Keratinocyte (primary cell): ENCODE measurements at regions not wholly inside any gene's neighbourhood (a gene's known extent, or its start where the extent isn't known, plus 50 kb on each side); places are given as distances from the start of the nearest gene placed in this dataset.

Experiments
- DNase-seq: peaks from one replicate; pipeline ENCODE4 v3.0.0-alpha.2; 2011; ENCODE audit warnings: low read depth, missing footprints, low spot score
- FAIRE-seq: peaks from 2 replicates; lab custom pipeline; 2011; peaks lifted over from hg19 to GRCh38; lab: Jason Lieb, UNC
- H2AFZ ChIP-seq: 2 replicates; pipeline ENCODE4 v1.6.0; 2012; ENCODE audit warnings: low read length, control low read depth, inconsistent platforms; ENCODE audit not compliant: control insufficient read depth
- H3K27ac ChIP-seq: 2 replicates; pipeline ENCODE4 v1.5.1; 2011; ENCODE audit warnings: low read length; ENCODE audit not compliant: control insufficient read depth, insufficient read depth
- H3K27me3 ChIP-seq: 3 replicates; pipeline ENCODE4 v1.6.0; 2011; ENCODE audit warnings: low read length; ENCODE audit not compliant: control insufficient read depth, insufficient read depth; ENCODE audit errors: extremely low read depth
- H3K36me3 ChIP-seq, 2 experiments: 2 replicates in 1 of 2; 3 replicates in 1 of 2; pipeline ENCODE4 v1.5.1; 2011; ENCODE audit warnings: low read length in 2 of 2, mild to moderate bottlenecking in 1 of 2; ENCODE audit not compliant: control insufficient read depth in 2 of 2, insufficient read depth in 2 of 2; ENCODE audit errors: extremely low read depth in 1 of 2
- H3K4me1 ChIP-seq: 3 replicates; pipeline ENCODE4 v1.5.1; 2011; ENCODE audit warnings: low read length; ENCODE audit not compliant: control insufficient read depth, insufficient read depth; ENCODE audit errors: extremely low read depth
- H3K4me2 ChIP-seq: 3 replicates; pipeline ENCODE4 v1.6.0; 2011; ENCODE audit warnings: low read depth, low read length; ENCODE audit not compliant: control insufficient read depth, insufficient read depth; ENCODE audit errors: extremely low read depth
- H3K4me3 ChIP-seq, 3 experiments: fragments of 200-600 bp in 1 of 3; sonication (generic) in 1 of 3; 2 replicates in 2 of 3; 3 replicates in 1 of 3; pipeline ENCODE4 v1.5.1; 2011 to 2016; ENCODE audit warnings: low read length in 3 of 3, mild to moderate bottlenecking in 3 of 3, control low read depth in 2 of 3, inconsistent platforms in 1 of 3, low read depth in 1 of 3, mixed read lengths in 1 of 3, mixed run types in 1 of 3, moderate library complexity in 1 of 3; ENCODE audit not compliant: control insufficient read depth in 2 of 3, insufficient read depth in 2 of 3; ENCODE audit errors: extremely low read depth in 1 of 3
- H3K79me2 ChIP-seq: 2 replicates; pipeline ENCODE4 v1.6.0; 2012; ENCODE audit warnings: low read length; ENCODE audit not compliant: control insufficient read depth, insufficient read depth
- H3K9ac ChIP-seq: 3 replicates; pipeline ENCODE4 v1.6.0; 2011; ENCODE audit warnings: low read length; ENCODE audit not compliant: control insufficient read depth, insufficient read depth; ENCODE audit errors: extremely low read depth
- H3K9me1 ChIP-seq: 3 replicates; pipeline ENCODE4 v1.6.0; 2011; ENCODE audit warnings: low read length; ENCODE audit not compliant: control insufficient read depth, insufficient read depth; ENCODE audit errors: extremely low read depth
- H3K9me3 ChIP-seq: 2 replicates; pipeline ENCODE4 v1.5.1; 2012; ENCODE audit warnings: low read depth, low read length; ENCODE audit not compliant: control insufficient read depth
- H4K20me1 ChIP-seq: 3 replicates; pipeline ENCODE4 v1.6.0; 2011; ENCODE audit warnings: low read length; ENCODE audit not compliant: control insufficient read depth, insufficient read depth; ENCODE audit errors: extremely low read depth
- CTCF ChIP-seq, 3 experiments: IDR thresholded peaks in 1 of 3; conservative IDR thresholded peaks in 1 of 3; optimal IDR thresholded peaks in 1 of 3; 2 replicates in 2 of 3; 3 replicates in 1 of 3; pipeline versions ENCODE3 to v1.5.1; 2011; ENCODE audit warnings: low read length in 3 of 3, mild to moderate bottlenecking in 3 of 3, moderate library complexity in 2 of 3, control low read depth in 1 of 3, inconsistent platforms in 1 of 3; ENCODE audit not compliant: insufficient read depth in 2 of 3; ENCODE audit errors: extremely low read depth in 1 of 3
- EZH2 ChIP-seq: IDR thresholded peaks from one replicate; pipeline ENCODE4 v1.6.1; 2012; ENCODE audit warnings: inconsistent platforms, mild to moderate bottlenecking, low read length, moderate library complexity
- dilution Hi-C: fragments of 300-500 bp; cut with MboI; formaldehyde crosslinking; loops from one replicate; pipeline ENCODE4 v1.7.0; 2020; ENCODE audit warnings: low sequenced_read_pairs; ENCODE audit not compliant: extremely low pct_ligation_motif_present

GRCh38 chr2:58860586-58860985 lies 619.5 kb upstream of the FANCL start:
- Histone ChIP-seq H4K20me1 (no peaks in the 10 kb centered on the region), H3K9me3 (no peaks in the 10 kb centered on the region), H3K9ac (no peak overlapping the region), H3K4me3 (no peak overlapping the region), H3K4me1 (no peaks in the 10 kb centered on the region), H3K36me3 (no peaks in the 10 kb centered on the region), H3K4me2 (no peak overlapping the region), H2AFZ (no peak overlapping the region), H3K79me2 (no peaks in the 10 kb centered on the region), H3K27ac (no peak overlapping the region), H3K27me3 (no peaks in the 10 kb centered on the region), H3K9me1 (no peaks in the 10 kb centered on the region)
- DNase-seq (no peak), FAIRE-seq (no peak)
- dilution Hi-C loops: no loop called here
- no peak for TF ChIP-seq CTCF (optimal IDR thresholded peaks at IDR 0.05 in 1 of 3, IDR thresholded peaks at IDR 0.05 in 1 of 3, conservative IDR thresholded peaks at IDR 0.05 in 1 of 3; ENCODE audit: extremely low read depth in 1 of 3, insufficient read depth in 2 of 3, low read length in 3 of 3)
- TF ChIP-seq EZH2: no peak

- Histone ChIP-seq H3K27me3 (no peaks in the 10 kb centered on the region), H3K79me2 (no peaks in the 10 kb centered on the region), H3K36me3 (no peaks in the 10 kb centered on the region), H3K9ac (no peak overlapping the region), H3K4me2 (no peak overlapping the region), H3K9me3 (no peaks in the 10 kb centered on the region), H3K4me3 (no peak overlapping the region), H4K20me1 (no peaks in the 10 kb centered on the region), H2AFZ (no peak overlapping the region), H3K9me1 (no peaks in the 10 kb centered on the region), H3K27ac (no peak overlapping the region), H3K4me1 (no peaks in the 10 kb centered on the region)
- dilution Hi-C loops: no loop called here
- TF ChIP-seq CTCF (optimal IDR thresholded peaks at IDR 0.05 in 1 of 3, IDR thresholded peaks at IDR 0.05 in 1 of 3, conservative IDR thresholded peaks at IDR 0.05 in 1 of 3; ENCODE audit: extremely low read depth in 1 of 3, insufficient read depth in 2 of 3, low read length in 3 of 3) (no peak), EZH2 (no peak)
- no peak for FAIRE-seq
- DNase-seq: no peak
Measured at GRCh38 chr2:58856100-58856499, 615.0 kb upstream of the FANCL start.
